DOHH2 (cell line): ENCODE measurements at regions not wholly inside any gene's neighbourhood (a gene's known extent, or its start where the extent isn't known, plus 50 kb on each side); places are given as distances from the start of the nearest gene placed in this dataset.

Experiments used
- H3F3A ChIP-seq: fragments of 200-600 bp; sonication (generic), shearing (Covaris generic); 2 replicates; pipeline ENCODE4 v1.6.0; 2016; ENCODE audit warnings: antibody characterized with exemption, mild to moderate bottlenecking; ENCODE audit not compliant: control insufficient read depth, insufficient read depth
- H3K27ac ChIP-seq: fragments of 200-600 bp; sonication (generic); 2 replicates; pipeline ENCODE4 v1.5.1; 2014; ENCODE audit warnings: low read depth, mild to moderate bottlenecking, low read length, moderate library complexity
- H3K27me3 ChIP-seq: fragments of 200-600 bp; sonication (generic); 2 replicates; pipeline ENCODE4 v1.6.1; 2014; ENCODE audit warnings: mild to moderate bottlenecking, low read length, mixed read lengths; ENCODE audit not compliant: control insufficient read depth
- H3K36me3 ChIP-seq: fragments of 200-600 bp; sonication (generic); 2 replicates; pipeline ENCODE4 v1.6.1; 2014; ENCODE audit warnings: mild to moderate bottlenecking, low read length, moderate library complexity, mixed read lengths; ENCODE audit not compliant: control insufficient read depth
- H3K4me1 ChIP-seq: fragments of 200-600 bp; sonication (generic); 2 replicates; pipeline ENCODE4 v1.6.1; 2014; ENCODE audit warnings: mild to moderate bottlenecking, low read length, mixed read lengths; ENCODE audit not compliant: control insufficient read depth
- H3K4me2 ChIP-seq: fragments of 200-600 bp; sonication (generic); 2 replicates; pipeline ENCODE4 v1.6.0; 2014; ENCODE audit warnings: mild to moderate bottlenecking, low read length, moderate library complexity
- H3K4me3 ChIP-seq: fragments of 200-600 bp; sonication (generic); 2 replicates; pipeline ENCODE4 v1.5.1; 2014; ENCODE audit warnings: mild to moderate bottlenecking, low read length, mixed read lengths
- H3K79me2 ChIP-seq: fragments of 200-600 bp; sonication (generic); 2 replicates; pipeline ENCODE4 v1.6.1; 2014; ENCODE audit warnings: mild to moderate bottlenecking, low read length, mixed read lengths; ENCODE audit not compliant: control insufficient read depth
- H3K9me2 ChIP-seq: fragments of 200-600 bp; sonication (generic); replicated peaks from 2 replicates; pipeline ENCODE4 v1.6.1; 2014; ENCODE audit warnings: mild to moderate bottlenecking, low read length, mixed read lengths; ENCODE audit not compliant: control insufficient read depth
- H3K9me3 ChIP-seq: fragments of 200-600 bp; sonication (generic); 2 replicates; pipeline ENCODE4 v1.6.1; 2014; ENCODE audit warnings: antibody characterized with exemption, low read length, mixed read lengths; ENCODE audit not compliant: control insufficient read depth, insufficient read depth
- H4K20me1 ChIP-seq: fragments of 200-600 bp; sonication (generic); 2 replicates; pipeline ENCODE4 v1.6.0; 2014; ENCODE audit warnings: low read depth, mild to moderate bottlenecking, antibody characterized with exemption, low read length, moderate library complexity; ENCODE audit not compliant: control insufficient read depth, insufficient read depth
- CTCF ChIP-seq: fragments of 200-600 bp; sonication (generic); IDR thresholded peaks from one replicate; pipeline ENCODE4 v1.5.1; 2014; ENCODE audit warnings: antibody characterized with exemption, mild to moderate bottlenecking, low read depth, low read length; ENCODE audit not compliant: poor library complexity, severe bottlenecking
- EZH2phosphoT487 ChIP-seq: fragments of 200-600 bp; sonication (generic); IDR thresholded peaks from 2 replicates; pipeline ENCODE4 v1.6.1; 2017; ENCODE audit warnings: borderline replicate concordance, mild to moderate bottlenecking, antibody characterized with exemption, low read length, moderate library complexity, mixed read lengths

GRCh38 chr3:160132226-160132625 lies 93.0 kb upstream of the C3orf80 start:
- H3K4me2 ChIP-seq, result no peak overlapping the region
- H3K9me2 ChIP-seq, result no peaks in the 10 kb centered on the region
- no peaks in the 10 kb centered on the region for H3K27me3 ChIP-seq
- TF ChIP-seq EZH2phosphoT487, result no peak
- H3K79me2 ChIP-seq, result no peaks in the 10 kb centered on the region
- H3K4me3 ChIP-seq, result no peak overlapping the region
- H3F3A ChIP-seq, result peaks cover 19% of the 10 kb centered on the region
- peaks cover 96% of the 10 kb centered on the region for H3K4me1 ChIP-seq
- H3K9me3 ChIP-seq, result no peaks in the 10 kb centered on the region
- no peak overlapping the region for H3K27ac ChIP-seq
- H3K36me3 ChIP-seq, result no peaks in the 10 kb centered on the region
- H4K20me1 ChIP-seq, result no peaks in the 10 kb centered on the region

GRCh38 chr3:160133757-160134156 lies 91.5 kb upstream of the C3orf80 start:
- Histone ChIP-seq H3K4me3 (peak overlapping the region; percentile 33), H3F3A (peaks cover 19% of the 10 kb centered on the region), H3K27me3 (no peaks in the 10 kb centered on the region), H3K36me3 (no peaks in the 10 kb centered on the region), H3K4me2 (peak overlapping the region; percentile 95), H4K20me1 (no peaks in the 10 kb centered on the region), H3K27ac (no peak overlapping the region), H3K9me2 (no peaks in the 10 kb centered on the region), H3K79me2 (no peaks in the 10 kb centered on the region), H3K9me3 (no peaks in the 10 kb centered on the region), H3K4me1 (peaks cover 98% of the 10 kb centered on the region)
- TF ChIP-seq EZH2phosphoT487, result no peak
- TF ChIP-seq CTCF, result peak; percentile 21

- H3K79me2 ChIP-seq, result no peaks in the 10 kb centered on the region
- no peaks in the 10 kb centered on the region for H3K36me3 ChIP-seq
- H3K27me3 ChIP-seq, result no peaks in the 10 kb centered on the region
- no peaks in the 10 kb centered on the region for H4K20me1 ChIP-seq
- peaks cover 98% of the 10 kb centered on the region for H3K4me1 ChIP-seq
- peak overlapping the region; percentile 95 for H3K4me2 ChIP-seq
- H3F3A ChIP-seq, result peaks cover 19% of the 10 kb centered on the region
- no peak overlapping the region for H3K27ac ChIP-seq
- TF ChIP-seq CTCF, result no peak
- no peak for TF ChIP-seq EZH2phosphoT487
- no peaks in the 10 kb centered on the region for H3K9me2 ChIP-seq
- H3K9me3 ChIP-seq, result no peaks in the 10 kb centered on the region
- H3K4me3 ChIP-seq, result no peak overlapping the region
These were observed 90.8 kb upstream of the C3orf80 start for GRCh38 chr3:160134454-160134853.

- H4K20me1 ChIP-seq, result no peaks in the 10 kb centered on the region
- no peaks in the 10 kb centered on the region for H3K36me3 ChIP-seq
- H3K4me3 ChIP-seq, result peak overlapping the region; percentile 66
- H3K4me1 ChIP-seq, result peaks cover 98% of the 10 kb centered on the region
- no peaks in the 10 kb centered on the region for H3K9me3 ChIP-seq
- no peaks in the 10 kb centered on the region for H3K79me2 ChIP-seq
- H3F3A ChIP-seq, result peaks cover 19% of the 10 kb centered on the region
- no peak for TF ChIP-seq EZH2phosphoT487
- TF ChIP-seq CTCF, result no peak
- H3K27ac ChIP-seq, result peak overlapping the region; percentile 94
- H3K4me2 ChIP-seq, result peak overlapping the region; percentile 95
- no peaks in the 10 kb centered on the region for H3K27me3 ChIP-seq
- H3K9me2 ChIP-seq, result no peaks in the 10 kb centered on the region
These were observed 90.3 kb upstream of the C3orf80 start for GRCh38 chr3:160134964-160135363.
